ENCODE measurements at regions not wholly inside any gene's neighbourhood (a gene's known extent, or its start where the extent isn't known, plus 50 kb on each side); places are given as distances from the start of the nearest gene placed in this dataset.
"Not testable (repeated sequence)": the region's sequence is repeated elsewhere in the genome, so short reads cannot be mapped to it uniquely, and the experiment has no call there.

- DNase-seq (ENCODE audit: low spot score): no peak
These were observed 109.5 kb downstream of the SINHCAF start for GRCh38 chr12:31216479-31216878.

- DNase-seq (ENCODE audit: low spot score): no peak
These were observed 108.4 kb downstream of the SINHCAF start for GRCh38 chr12:31217356-31218130.

DNA sequence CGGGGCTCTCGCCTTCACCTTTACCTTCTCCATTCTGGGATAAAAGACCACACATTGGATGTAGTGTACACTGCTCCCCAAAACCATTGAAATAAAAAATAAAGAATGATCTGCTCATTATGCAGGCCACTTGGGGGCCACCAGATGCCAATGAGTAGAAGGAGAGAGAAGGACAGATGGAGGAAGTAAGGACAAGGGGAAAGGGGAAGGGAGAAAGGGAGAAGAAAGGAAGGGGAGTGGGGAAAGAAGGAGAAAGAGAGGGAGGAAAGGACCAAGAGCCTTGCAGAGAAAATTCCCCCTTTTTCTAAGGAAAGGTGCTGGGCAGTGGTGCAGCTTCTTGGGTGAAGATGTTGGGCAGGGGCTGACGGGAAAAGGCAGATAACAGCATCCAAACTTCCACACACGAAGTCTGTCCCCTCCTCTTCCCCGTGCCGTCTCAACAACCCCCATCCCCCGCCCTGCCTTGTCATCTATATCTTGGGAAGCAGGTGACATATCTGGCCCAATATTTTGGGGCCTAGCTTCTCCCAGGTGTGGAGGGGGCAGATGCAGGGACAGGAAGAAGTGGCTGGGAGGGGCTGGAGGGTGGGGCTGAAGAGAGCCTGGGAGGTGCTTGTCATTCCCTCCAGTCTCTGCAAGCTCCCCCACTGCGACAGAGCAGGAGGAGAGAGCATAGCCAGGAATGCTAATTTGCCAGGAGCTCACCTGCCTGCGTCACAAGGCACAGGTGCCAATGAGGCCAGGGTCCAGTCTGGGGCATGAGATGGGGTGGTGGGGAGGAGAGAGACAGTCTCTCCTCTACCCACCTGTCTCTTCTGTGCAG, 107.5 kb downstream of the SINHCAF start:
- DNase-seq (ENCODE audit: low spot score): no peak

DNA sequence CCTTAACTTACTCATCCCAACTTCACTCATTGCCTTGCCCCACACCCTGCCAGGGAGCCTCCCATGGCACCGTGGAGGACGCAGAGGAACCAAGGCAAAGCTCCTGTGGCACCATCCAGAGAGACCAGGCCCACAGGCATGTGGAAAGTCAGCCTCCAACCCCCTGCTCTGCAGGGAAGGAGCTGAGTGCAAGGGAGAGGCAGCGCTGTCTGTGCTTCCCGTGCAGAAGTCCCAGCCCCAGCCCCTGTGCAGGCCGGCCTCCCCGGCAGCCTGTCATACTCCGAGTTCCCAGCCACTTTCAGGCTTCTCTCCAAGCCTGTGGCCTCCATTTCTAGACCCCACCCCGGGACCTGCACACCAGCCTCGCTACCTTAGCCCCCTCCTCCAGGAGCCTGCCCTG, 106.4 kb downstream of the SINHCAF start:
- DNase-seq (ENCODE audit: low spot score): no peak

GRCh38 chr12:31220061-31220460, 105.9 kb downstream of the SINHCAF start:
- DNase-seq (ENCODE audit: low spot score): no peak

GRCh38 chr12:31220633-31221550, 105.1 kb downstream of the SINHCAF start:
- DNase-seq (ENCODE audit: low spot score): peak; percentile 7

- DNase-seq (ENCODE audit: low spot score): no peak
These were observed 104.4 kb downstream of the SINHCAF start for GRCh38 chr12:31221551-31221945.

- no peak for DNase-seq (ENCODE audit: low spot score)
These were observed 103.2 kb downstream of the SINHCAF start for GRCh38 chr12:31222620-31223222.

DNA sequence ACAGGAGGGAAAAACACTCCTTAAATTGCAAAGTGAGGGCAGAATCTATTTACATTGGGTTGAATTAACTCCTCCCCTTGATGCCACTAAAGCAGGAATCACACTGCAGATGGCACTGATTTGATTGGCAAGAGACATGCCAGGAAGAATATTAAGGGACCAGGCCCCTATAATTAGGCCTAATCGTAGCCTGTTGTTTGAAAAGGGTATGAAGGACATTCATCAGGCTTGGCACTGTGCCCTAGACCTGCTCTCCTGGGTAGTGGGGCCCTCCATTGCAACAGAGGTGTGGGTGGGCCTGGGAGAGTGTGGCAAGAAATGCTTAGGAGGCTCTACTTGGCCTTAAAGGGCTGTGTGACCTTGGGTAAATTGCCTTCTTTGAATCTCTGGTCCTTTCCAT, 102.3 kb downstream of the SINHCAF start:
- not testable (repeated sequence) for DNase-seq (ENCODE audit: low spot score)

DNA sequence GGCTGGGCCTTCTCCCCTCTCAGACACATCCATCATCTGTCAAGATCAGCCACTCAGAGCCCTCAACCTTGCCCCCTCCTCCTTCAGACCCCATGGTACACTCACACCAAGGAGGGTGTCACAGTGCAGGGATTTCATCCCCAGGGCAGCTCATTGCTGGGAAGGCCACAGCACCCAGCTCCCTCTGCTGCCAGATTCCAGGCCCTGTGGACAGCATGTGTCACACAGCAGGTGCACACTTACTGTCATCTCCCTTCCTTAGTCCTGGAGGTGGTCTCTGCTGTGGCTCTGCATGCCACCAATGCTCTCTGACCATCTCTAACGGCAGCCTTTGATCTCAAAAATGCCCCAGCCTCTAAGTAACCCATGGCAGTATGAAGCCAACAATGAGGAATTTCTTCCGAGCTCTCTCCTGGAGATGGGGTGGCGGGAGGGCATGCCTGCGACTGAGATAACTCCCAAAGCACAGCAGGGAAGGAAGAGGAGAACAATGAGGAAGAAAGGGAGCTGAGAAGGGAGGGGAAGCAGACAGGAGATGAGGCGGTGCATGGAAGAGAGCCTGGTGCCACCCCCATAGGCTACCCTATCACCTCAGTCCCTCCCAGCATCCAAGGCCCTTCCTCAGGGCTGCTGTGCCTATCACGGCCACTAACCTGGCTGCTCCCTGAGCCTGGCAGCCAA, 101.0 kb downstream of the SINHCAF start:
- no peak for DNase-seq (ENCODE audit: low spot score)

GRCh38 chr12:31225656-31226535, 100.1 kb downstream of the SINHCAF start:
- DNase-seq (ENCODE audit: low spot score): no peak

DNA sequence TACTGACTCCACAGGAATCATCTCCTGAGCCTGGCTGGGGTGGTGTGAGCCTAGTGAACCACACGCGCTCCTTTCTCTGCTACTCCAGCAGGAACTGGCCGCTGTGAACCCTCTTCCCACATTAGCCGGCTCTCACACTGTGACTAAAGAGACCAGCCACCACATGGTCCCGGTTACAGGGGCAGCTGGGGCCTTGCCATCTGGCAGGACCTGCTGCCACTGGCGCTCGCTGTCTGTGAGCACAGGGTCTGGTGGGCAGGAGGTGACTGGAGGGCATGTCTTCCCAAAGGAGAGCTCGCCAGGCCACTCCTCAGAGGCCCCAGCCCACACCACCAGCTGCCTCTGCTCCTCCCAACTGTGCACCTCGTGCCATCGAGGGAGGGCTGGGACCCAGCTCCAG, 99.3 kb downstream of the SINHCAF start:
- DNase-seq (ENCODE audit: low spot score): no peak

GRCh38 chr12:31227401-31227981, 98.5 kb downstream of the SINHCAF start:
- no peak for DNase-seq (ENCODE audit: low spot score)

GRCh38 chr12:31228811-31229792, 96.8 kb downstream of the SINHCAF start:
- no peak for DNase-seq (ENCODE audit: low spot score)

- DNase-seq (ENCODE audit: low spot score): no peak
These were observed 95.9 kb downstream of the SINHCAF start for GRCh38 chr12:31230004-31230403.

All from cerebellar cortex (tissue), 1 donor.